WTC11 (cell line): ENCODE measurements at regions not wholly inside any gene's neighbourhood (a gene's known extent, or its start where the extent isn't known, plus 50 kb on each side); places are given as distances from the start of the nearest gene placed in this dataset.

Source experiments
- ATAC-seq: fragments of 200-7000 bp; cut with Tn5 transposase; 2 replicates; pipeline ENCODE4 v1.10.0; 2021; ENCODE audit warnings: mild to moderate bottlenecking, moderate library complexity
- CTCF ChIA-PET: fragments of 300-600 bp; sonication (Branson Sonifier 250); formaldehyde crosslinking; loops from one replicate; lab custom pipeline; 2021; ENCODE audit warnings: antibody characterized with exemption; lab: Charles Lee
- POLR2A ChIA-PET: fragments of 350-600 bp; sonication (Branson Sonifier 250); formaldehyde crosslinking; loops from one replicate; lab custom pipeline; 2021; ENCODE audit warnings: antibody characterized with exemption; lab: Charles Lee
- DNase-seq: peaks from one replicate; pipeline ENCODE4 v3.0.0; 2021; ENCODE audit warnings: low spot score
- H3K27ac Mint-ChIP-seq: 2 replicates; pipeline ENCODE4 v1.8.0; 2021; ENCODE audit warnings: mixed read lengths
- H3K27me3 Mint-ChIP-seq: 2 replicates; pipeline ENCODE4 v1.8.0; 2021; ENCODE audit warnings: low read depth, mild to moderate bottlenecking, moderate library complexity, mixed read lengths
- H3K36me3 Mint-ChIP-seq: 2 replicates; pipeline ENCODE4 v1.8.0; 2021; ENCODE audit warnings: mixed read lengths
- H3K4me1 Mint-ChIP-seq: 2 replicates; pipeline ENCODE4 v1.8.0; 2022; ENCODE audit warnings: mixed read lengths
- H3K4me3 Mint-ChIP-seq: 2 replicates; pipeline ENCODE4 v1.8.0; 2021; ENCODE audit warnings: mild to moderate bottlenecking, moderate library complexity, mixed read lengths
- H3K9me3 Mint-ChIP-seq: 2 replicates; pipeline ENCODE4 v1.8.0; 2021; ENCODE audit warnings: mixed read lengths
- ATF6 ChIP-seq: sonication (generic); formaldehyde crosslinking; IDR thresholded peaks from 2 replicates; pipeline ENCODE4 v1.8.1; 2023; ENCODE audit warnings: mild to moderate bottlenecking, missing genetic modification reagents
- CBFB ChIP-seq: sonication (generic); formaldehyde crosslinking; IDR thresholded peaks from 2 replicates; pipeline ENCODE4 v1.8.1; 2022; ENCODE audit warnings: mild to moderate bottlenecking, low read depth, missing genetic modification reagents
- CREM ChIP-seq: sonication (generic); formaldehyde crosslinking; IDR thresholded peaks from 2 replicates; pipeline ENCODE4 v1.8.1; 2022; ENCODE audit warnings: mild to moderate bottlenecking, missing genetic modification reagents, moderate library complexity
- EMX1 ChIP-seq: fragments of 250-450 bp; sonication (Bioruptor Pico); IDR thresholded peaks from 2 replicates; pipeline ENCODE4 v1.8.0; 2021; ENCODE audit warnings: mild to moderate bottlenecking
- GTF2I ChIP-seq: fragments of 250-450 bp; sonication (Bioruptor Pico); conservative IDR thresholded peaks from 2 replicates; pipeline ENCODE4 v1.4.0; 2021; ENCODE audit warnings: mild to moderate bottlenecking
- NFATC4 ChIP-seq: fragments of 250-450 bp; sonication (Bioruptor Pico); IDR thresholded peaks from 2 replicates; pipeline ENCODE4 v1.9.0; 2021; ENCODE audit warnings: mild to moderate bottlenecking
- NFYB ChIP-seq: sonication (generic); formaldehyde crosslinking; conservative IDR thresholded peaks from 2 replicates; pipeline ENCODE4 v1.8.0; 2022; ENCODE audit warnings: low read depth, missing genetic modification reagents
- OVOL2 ChIP-seq: fragments of 250-450 bp; sonication (Bioruptor Pico); IDR thresholded peaks from 2 replicates; pipeline ENCODE4 v1.9.0; 2021; ENCODE audit warnings: mild to moderate bottlenecking, borderline replicate concordance
- PREB ChIP-seq: sonication (generic); formaldehyde crosslinking; IDR thresholded peaks from 2 replicates; pipeline ENCODE4 v1.8.1; 2022; ENCODE audit warnings: mild to moderate bottlenecking, missing genetic modification reagents, moderate library complexity, borderline replicate concordance
- PRRX2 ChIP-seq: fragments of 250-450 bp; sonication (Bioruptor Pico); IDR thresholded peaks from 2 replicates; pipeline ENCODE4 v1.8.0; 2021; ENCODE audit warnings: mild to moderate bottlenecking
- RELA ChIP-seq: sonication (generic); formaldehyde crosslinking; IDR thresholded peaks from 2 replicates; pipeline ENCODE4 v1.8.1; 2022; ENCODE audit warnings: missing genetic modification reagents, mild to moderate bottlenecking, borderline replicate concordance
- SMAD3 ChIP-seq: sonication (generic); formaldehyde crosslinking; IDR thresholded peaks from 2 replicates; pipeline ENCODE4 v1.8.0; 2022; ENCODE audit warnings: missing genetic modification reagents, mild to moderate bottlenecking, borderline replicate concordance
- SMAD4 ChIP-seq: sonication (generic); formaldehyde crosslinking; IDR thresholded peaks from 2 replicates; pipeline ENCODE4 v1.8.0; 2022; ENCODE audit warnings: mild to moderate bottlenecking, missing genetic modification reagents
- TCF7 ChIP-seq: sonication (generic); formaldehyde crosslinking; IDR thresholded peaks from 2 replicates; pipeline ENCODE4 v1.8.0; 2022; ENCODE audit warnings: mild to moderate bottlenecking, low read depth, missing genetic modification reagents, moderate library complexity
- TEAD1 ChIP-seq: sonication (generic); formaldehyde crosslinking; IDR thresholded peaks from 2 replicates; pipeline ENCODE4 v1.8.0; 2022; ENCODE audit warnings: mild to moderate bottlenecking, missing genetic modification reagents
- USF2 ChIP-seq: sonication (generic); formaldehyde crosslinking; IDR thresholded peaks from 2 replicates; pipeline ENCODE4 v1.8.1; 2023; ENCODE audit warnings: mild to moderate bottlenecking, missing genetic modification reagents, moderate library complexity
- ZNF232 ChIP-seq: sonication (generic); formaldehyde crosslinking; IDR thresholded peaks from 2 replicates; pipeline ENCODE4 v1.8.0; 2022; ENCODE audit warnings: mild to moderate bottlenecking, missing genetic modification reagents
- ZNF281 ChIP-seq: sonication (generic); formaldehyde crosslinking; IDR thresholded peaks from 2 replicates; pipeline ENCODE4 v1.8.0; 2023; ENCODE audit warnings: mild to moderate bottlenecking, missing genetic modification reagents
- ZNF317 ChIP-seq: sonication (generic); formaldehyde crosslinking; IDR thresholded peaks from 2 replicates; pipeline ENCODE4 v1.8.1; 2023; ENCODE audit warnings: low read depth, mild to moderate bottlenecking, moderate library complexity, missing genetic modification reagents, borderline replicate concordance
- ZNF396 ChIP-seq: fragments of 250-450 bp; sonication (Bioruptor Pico); IDR thresholded peaks from 2 replicates; pipeline ENCODE4 v1.8.0; 2021; ENCODE audit warnings: mild to moderate bottlenecking, moderate library complexity, borderline replicate concordance
- TF ChIP-seq, protein P1 (sequence below): fragments of 250-450 bp; sonication (Bioruptor Pico); IDR thresholded peaks from 2 replicates; pipeline ENCODE4 v1.9.0; 2021; ENCODE audit warnings: mild to moderate bottlenecking
- TF ChIP-seq, protein P2 (sequence below): sonication (generic); formaldehyde crosslinking; IDR thresholded peaks from 2 replicates; pipeline ENCODE4 v1.8.1; 2023; ENCODE audit warnings: mild to moderate bottlenecking, missing genetic modification reagents
- TF ChIP-seq, protein P3 (sequence below): sonication (generic); formaldehyde crosslinking; IDR thresholded peaks from 2 replicates; pipeline ENCODE4 v1.8.1; 2022; ENCODE audit warnings: low read depth, mild to moderate bottlenecking, moderate library complexity, missing genetic modification reagents, borderline replicate concordance
- TF ChIP-seq, protein P4 (sequence below): sonication (generic); formaldehyde crosslinking; IDR thresholded peaks from 2 replicates; pipeline ENCODE4 v1.8.1; 2023; ENCODE audit warnings: mild to moderate bottlenecking, moderate library complexity, missing genetic modification reagents

GRCh38 chr1:193553564-193553963 lies 367.2 kb upstream of the B3GALT2 start:
- ChIA-PET CTCF (interaction anchor here (0.6 kb wide), 1 partner anchor 1015 kb away, joined by 3 read pairs; no protein-coding TSS in a partner anchor), POLR2A (no interaction called here)
- ATAC-seq (no peak), DNase-seq (no peak)
- H3K9me3 Mint-ChIP-seq = peaks cover 10% of the 10 kb centered on the region
- H3K4me1 Mint-ChIP-seq = 0 out of 2 replicates have a peak, but pooled peaks cover 3% of the 10 kb centered on the region
- H3K27ac Mint-ChIP-seq = no peak overlapping the region
- no peak overlapping the region for H3K4me3 Mint-ChIP-seq
- no peak for TF ChIP-seq PREB (CRISPR knock-in tag)
- TF ChIP-seq ZNF281 = no peak
- TF ChIP-seq, protein P1, sequence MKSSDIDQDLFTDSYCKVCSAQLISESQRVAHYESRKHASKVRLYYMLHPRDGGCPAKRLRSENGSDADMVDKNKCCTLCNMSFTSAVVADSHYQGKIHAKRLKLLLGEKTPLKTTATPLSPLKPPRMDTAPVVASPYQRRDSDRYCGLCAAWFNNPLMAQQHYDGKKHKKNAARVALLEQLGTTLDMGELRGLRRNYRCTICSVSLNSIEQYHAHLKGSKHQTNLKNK (CRISPR knock-in tag) = no peak
- TF ChIP-seq RELA (CRISPR knock-in tag) = no peak
- no peak for TF ChIP-seq ZNF232 (CRISPR knock-in tag)
- no peak for TF ChIP-seq OVOL2
- no peak for TF ChIP-seq SMAD4 (CRISPR knock-in tag)
- TF ChIP-seq ATF6 (CRISPR knock-in tag) = no peak
- TF ChIP-seq, protein P2, sequence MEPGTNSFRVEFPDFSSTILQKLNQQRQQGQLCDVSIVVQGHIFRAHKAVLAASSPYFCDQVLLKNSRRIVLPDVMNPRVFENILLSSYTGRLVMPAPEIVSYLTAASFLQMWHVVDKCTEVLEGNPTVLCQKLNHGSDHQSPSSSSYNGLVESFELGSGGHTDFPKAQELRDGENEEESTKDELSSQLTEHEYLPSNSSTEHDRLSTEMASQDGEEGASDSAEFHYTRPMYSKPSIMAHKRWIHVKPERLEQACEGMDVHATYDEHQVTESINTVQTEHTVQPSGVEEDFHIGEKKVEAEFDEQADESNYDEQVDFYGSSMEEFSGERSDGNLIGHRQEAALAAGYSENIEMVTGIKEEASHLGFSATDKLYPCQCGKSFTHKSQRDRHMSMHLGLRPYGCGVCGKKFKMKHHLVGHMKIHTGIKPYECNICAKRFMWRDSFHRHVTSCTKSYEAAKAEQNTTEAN (CRISPR knock-in tag) = no peak
- TF ChIP-seq, protein P3, sequence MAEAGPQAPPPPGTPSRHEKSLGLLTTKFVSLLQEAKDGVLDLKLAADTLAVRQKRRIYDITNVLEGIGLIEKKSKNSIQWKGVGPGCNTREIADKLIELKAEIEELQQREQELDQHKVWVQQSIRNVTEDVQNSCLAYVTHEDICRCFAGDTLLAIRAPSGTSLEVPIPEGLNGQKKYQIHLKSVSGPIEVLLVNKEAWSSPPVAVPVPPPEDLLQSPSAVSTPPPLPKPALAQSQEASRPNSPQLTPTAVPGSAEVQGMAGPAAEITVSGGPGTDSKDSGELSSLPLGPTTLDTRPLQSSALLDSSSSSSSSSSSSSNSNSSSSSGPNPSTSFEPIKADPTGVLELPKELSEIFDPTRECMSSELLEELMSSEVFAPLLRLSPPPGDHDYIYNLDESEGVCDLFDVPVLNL (CRISPR knock-in tag) = no peak
- TF ChIP-seq PRRX2 = no peak
- TF ChIP-seq, protein P4, sequence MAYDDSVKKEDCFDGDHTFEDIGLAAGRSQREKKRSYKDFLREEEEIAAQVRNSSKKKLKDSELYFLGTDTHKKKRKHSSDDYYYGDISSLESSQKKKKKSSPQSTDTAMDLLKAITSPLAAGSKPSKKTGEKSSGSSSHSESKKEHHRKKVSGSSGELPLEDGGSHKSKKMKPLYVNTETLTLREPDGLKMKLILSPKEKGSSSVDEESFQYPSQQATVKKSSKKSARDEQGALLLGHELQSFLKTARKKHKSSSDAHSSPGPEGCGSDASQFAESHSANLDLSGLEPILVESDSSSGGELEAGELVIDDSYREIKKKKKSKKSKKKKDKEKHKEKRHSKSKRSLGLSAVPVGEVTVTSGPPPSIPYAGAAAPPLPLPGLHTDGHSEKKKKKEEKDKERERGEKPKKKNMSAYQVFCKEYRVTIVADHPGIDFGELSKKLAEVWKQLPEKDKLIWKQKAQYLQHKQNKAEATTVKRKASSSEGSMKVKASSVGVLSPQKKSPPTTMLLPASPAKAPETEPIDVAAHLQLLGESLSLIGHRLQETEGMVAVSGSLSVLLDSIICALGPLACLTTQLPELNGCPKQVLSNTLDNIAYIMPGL = no peak
- TF ChIP-seq SMAD3 (CRISPR knock-in tag) = no peak
- TF ChIP-seq ZNF396 (CRISPR knock-in tag) = no peak
- H3K27me3 Mint-ChIP-seq = no peaks in the 10 kb centered on the region
- H3K36me3 Mint-ChIP-seq = no peaks in the 10 kb centered on the region

- Mint-ChIP-seq H3K27ac (no peak overlapping the region), H3K27me3 (no peaks in the 10 kb centered on the region), H3K9me3 (peaks cover 10% of the 10 kb centered on the region), H3K4me1 (0 out of 2 replicates have a peak, but pooled peaks cover 3% of the 10 kb centered on the region), H3K4me3 (no peak overlapping the region), H3K36me3 (no peaks in the 10 kb centered on the region)
- no peak for ATAC-seq
- POLR2A ChIA-PET = no interaction called here
- CTCF ChIA-PET = no interaction called here
- DNase-seq = no peak
- no peak for TF ChIP-seq USF2
- TF ChIP-seq SMAD4 (CRISPR knock-in tag) = no peak
- TF ChIP-seq, protein P2 (CRISPR knock-in tag) = no peak
- no peak for TF ChIP-seq ZNF317
- no peak for TF ChIP-seq CREM (CRISPR knock-in tag)
- TF ChIP-seq GTF2I (CRISPR knock-in tag) = no peak
- no peak for TF ChIP-seq NFATC4 (CRISPR knock-in tag)
- TF ChIP-seq TEAD1 (CRISPR knock-in tag) = no peak
- TF ChIP-seq EMX1 (CRISPR knock-in tag) = no peak
- no peak for TF ChIP-seq NFYB (CRISPR knock-in tag)
- TF ChIP-seq TCF7 = no peak
- no peak for TF ChIP-seq CBFB (CRISPR knock-in tag)
Observed at GRCh38 chr1:193552274-193552673, 365.9 kb upstream of the B3GALT2 start.
